GM12891 (cell line): ENCODE measurements at regions not wholly inside any gene's neighbourhood (a gene's known extent, or its start where the extent isn't known, plus 50 kb on each side); places are given as distances from the start of the nearest gene placed in this dataset.

Source experiments
- POLR2A ChIP-seq: IDR thresholded peaks from 2 replicates; pipeline ENCODE4 v1.6.1; 2011; ENCODE audit warnings: low read depth, low read length, control low read depth
- POLR2AphosphoS5 ChIP-seq: IDR thresholded peaks from 2 replicates; pipeline ENCODE4 v1.6.1; 2011; ENCODE audit warnings: low read depth, low read length, control low read depth
- POU2F2 ChIP-seq: IDR thresholded peaks from 2 replicates; pipeline ENCODE4 v1.6.1; 2011; ENCODE audit warnings: low read depth, mild to moderate bottlenecking, control low read depth, low read length, moderate library complexity
- SPI1 ChIP-seq: IDR thresholded peaks from 2 replicates; pipeline ENCODE4 v1.6.1; 2011; ENCODE audit warnings: low read depth, low read length, control low read depth

DNA sequence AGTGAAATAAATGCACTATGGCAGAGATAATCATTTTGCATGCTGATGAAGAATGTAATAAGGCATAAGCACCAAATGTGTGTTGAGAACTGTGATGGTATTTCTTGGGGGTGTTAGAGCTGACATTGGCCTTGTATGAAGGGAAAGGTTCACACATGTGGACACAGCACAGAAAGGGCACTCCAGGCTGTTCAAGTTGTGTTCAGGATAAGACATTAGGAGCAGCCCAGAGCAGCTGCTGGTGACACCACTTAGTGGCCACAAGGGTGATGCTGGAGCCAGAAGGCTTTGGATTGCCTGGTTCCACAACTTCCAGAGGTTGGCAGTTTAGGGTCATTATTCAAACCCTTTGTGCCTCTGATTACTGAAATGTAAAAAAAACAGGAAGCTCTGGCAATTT, 155.4 kb downstream of the GOLGA6L6 start:
- TF ChIP-seq POLR2A = no peak
- no peak for TF ChIP-seq POLR2AphosphoS5
- no peak for TF ChIP-seq POU2F2
- no peak for TF ChIP-seq SPI1
